Breast epithelium (tissue), 4 donors: ENCODE measurements at regions not wholly inside any gene's neighbourhood (a gene's known extent, or its start where the extent isn't known, plus 50 kb on each side); places are given as distances from the start of the nearest gene placed in this dataset.
A peak's percentile ranks its signal among the peaks of the same experiment; 100 is the strongest.

ENCODE experiments used
- DNase-seq, 2 donors: peaks; one replicate each; pipeline ENCODE4 v3.0.0-alpha.2; 2019; ENCODE audit warnings: low spot score in 2 of 2
- H3K27ac ChIP-seq, 2 donors: fragments of 200-600 bp; sonication (generic) in 1 of 2; one replicate each; pipeline ENCODE4 v1.5.1; 2016 to 2019; ENCODE audit warnings: mild to moderate bottlenecking in 1 of 2
- H3K27me3 ChIP-seq, 2 donors: fragments of 200-600 bp; sonication (generic) in 1 of 2; one replicate each; pipeline versions ENCODE4 v1.5.1 to v1.6.0; 2017 to 2019; ENCODE audit warnings: control low read depth in 1 of 2, mild to moderate bottlenecking in 1 of 2
- H3K36me3 ChIP-seq: fragments of 200-600 bp; one replicate; pipeline ENCODE4 v1.5.1; 2019
- H3K4me1 ChIP-seq, 2 donors: fragments of 200-600 bp; sonication (generic); one replicate each; pipeline ENCODE4 v1.5.1; 2016 to 2019; ENCODE audit warnings: control low read depth in 1 of 2
- H3K4me3 ChIP-seq, 3 donors: fragments of 200-600 bp; sonication (generic); 1 replicate in 2 of 3; 2 replicates in 1 of 3; pipeline ENCODE4 v1.5.1; 2016 to 2019; ENCODE audit warnings: mild to moderate bottlenecking in 3 of 3, moderate library complexity in 2 of 3
- H3K9me3 ChIP-seq, 2 donors: fragments of 200-600 bp; sonication (generic) in 1 of 2; one replicate each; pipeline ENCODE4 v1.5.1; 2016 to 2019; ENCODE audit warnings: control low read depth in 1 of 2
- CTCF ChIP-seq, 3 donors: fragments of 450-650 bp; IDR thresholded peaks; one replicate each; pipeline ENCODE4 v1.5.1; 2016 to 2017; ENCODE audit warnings: antibody characterized with exemption in 3 of 3, mild to moderate bottlenecking in 3 of 3, moderate library complexity in 3 of 3
- POLR2A ChIP-seq: fragments of 450-650 bp; IDR thresholded peaks from one replicate; pipeline ENCODE4 v1.6.1; 2016; ENCODE audit warnings: antibody characterized with exemption, mild to moderate bottlenecking, moderate library complexity
- POLR2AphosphoS5 ChIP-seq, 3 donors: sonication (generic); formaldehyde crosslinking; IDR thresholded peaks; one replicate each; pipeline ENCODE4 v1.6.1; 2017; ENCODE audit warnings: antibody characterized with exemption in 3 of 3
- intact Hi-C: fragments of 100-400 bp; cut with DNase I; formaldehyde crosslinking; loops from one replicate; pipeline ENCODE4 v1.15.1; 2023; ENCODE audit warnings: low total_unique reads

- DNase-seq = no peak
- Histone ChIP-seq H3K27ac (no peak overlapping the region), H3K4me3 (no peak overlapping the region), H3K4me1 (no peaks in the 10 kb centered on the region), H3K27me3 (no peaks in the 10 kb centered on the region), H3K9me3 (peaks cover 0 to 4% of the 10 kb centered on the region in 2 donors), H3K36me3 (no peaks in the 10 kb centered on the region)
- intact Hi-C loops = no loop called here
- TF ChIP-seq POLR2A (no peak), POLR2AphosphoS5 (IDR thresholded peaks at IDR 0.05) (no peak), CTCF (IDR thresholded peaks at IDR 0.05) (no peak)
Observed at GRCh38 chr6:158879180-158879579, 60.0 kb upstream of the EZR start.

- intact Hi-C loops = no loop called here
- peaks cover 0 to 4% of the 10 kb centered on the region in 2 donors for H3K9me3 ChIP-seq
- no peaks in the 10 kb centered on the region for H3K4me1 ChIP-seq
- H3K27ac ChIP-seq = no peak overlapping the region
- no peaks in the 10 kb centered on the region for H3K36me3 ChIP-seq
- DNase-seq = no peak
- TF ChIP-seq POLR2AphosphoS5 (IDR thresholded peaks at IDR 0.05) = no peak
- no peak for TF ChIP-seq POLR2A
- TF ChIP-seq CTCF (IDR thresholded peaks at IDR 0.05) = no peak
- no peak overlapping the region for H3K4me3 ChIP-seq
- no peaks in the 10 kb centered on the region for H3K27me3 ChIP-seq
Observed at GRCh38 chr6:158877716-158878115, 58.5 kb upstream of the EZR start.

- Histone ChIP-seq H3K4me1 (no peaks in the 10 kb centered on the region), H3K9me3 (peaks cover 0 to 4% of the 10 kb centered on the region in 2 donors), H3K27ac (no peak overlapping the region), H3K36me3 (no peaks in the 10 kb centered on the region), H3K4me3 (no peak overlapping the region), H3K27me3 (no peaks in the 10 kb centered on the region)
- DNase-seq = no peak
- TF ChIP-seq POLR2A (no peak), CTCF (IDR thresholded peaks at IDR 0.05) (no peak), POLR2AphosphoS5 (IDR thresholded peaks at IDR 0.05) (no peak)
- intact Hi-C loops = no loop called here
Observed at GRCh38 chr6:158876886-158877285, 57.7 kb upstream of the EZR start.

- DNase-seq = no peak
- Histone ChIP-seq H3K27me3 (no peaks in the 10 kb centered on the region), H3K4me3 (peak overlapping the region in 1 of 3 donors; percentile 46), H3K27ac (peak overlapping the region; percentile 97 to 98), H3K9me3 (no peaks in the 10 kb centered on the region), H3K4me1 (no peaks in the 10 kb centered on the region), H3K36me3 (no peaks in the 10 kb centered on the region)
- TF ChIP-seq POLR2AphosphoS5 (IDR thresholded peaks at IDR 0.05) (no peak), POLR2A (no peak), CTCF (IDR thresholded peaks at IDR 0.05) (no peak)
- intact Hi-C loops = no loop called here
Observed at GRCh38 chr6:158870649-158870957, 51.4 kb upstream of the EZR start.

GRCh38 chr6:158869826-158870648, 50.9 kb upstream of the EZR start:
- intact Hi-C loops = no loop called here
- TF ChIP-seq CTCF (IDR thresholded peaks at IDR 0.05) (peak in 2 of 3 donors; percentile 14 to 56), POLR2A (no peak), POLR2AphosphoS5 (IDR thresholded peaks at IDR 0.05) (peak; percentile 52 to 94 (median 57))
- Histone ChIP-seq H3K4me3 (peak overlapping the region; percentile 38 to 66 (median 46)), H3K27me3 (no peaks in the 10 kb centered on the region), H3K4me1 (no peaks in the 10 kb centered on the region), H3K27ac (peak overlapping the region; percentile 97 to 98), H3K36me3 (no peaks in the 10 kb centered on the region), H3K9me3 (no peaks in the 10 kb centered on the region)
- peak in 1 of 2 donors; percentile 93 for DNase-seq
